GM23338 (cell line): ENCODE measurements at regions not wholly inside any gene's neighbourhood (a gene's known extent, or its start where the extent isn't known, plus 50 kb on each side); places are given as distances from the start of the nearest gene placed in this dataset.

ENCODE experiments used
- ATAC-seq: fragments of 200-7000 bp; cut with Tn5 transposase; 3 replicates; pipeline ENCODE4 v1.9.1; 2020
- DNase-seq: peaks from one replicate; pipeline ENCODE4 v3.0.0-alpha.2; 2015; ENCODE audit warnings: low spot score
- H2AFZ ChIP-seq: fragments of 200-600 bp; sonication (generic); 2 replicates; pipeline ENCODE4 v1.8.0; 2016; ENCODE audit warnings: antibody characterized with exemption, mild to moderate bottlenecking, moderate library complexity
- H3F3A ChIP-seq: fragments of 200-600 bp; sonication (generic); replicated peaks from 2 replicates; pipeline ENCODE4 v1.8.0; 2017; ENCODE audit warnings: antibody characterized with exemption, mixed run types, low read depth
- H3K27ac ChIP-seq: fragments of 200-600 bp; sonication (generic); 2 replicates; pipeline ENCODE4 v1.6.1; 2016; ENCODE audit warnings: low read depth
- H3K27me3 ChIP-seq: fragments of 200-600 bp; sonication (generic); 2 replicates; pipeline ENCODE4 v1.8.0; 2016; ENCODE audit warnings: mild to moderate bottlenecking, mixed run types, moderate library complexity; ENCODE audit not compliant: insufficient read depth
- H3K36me3 ChIP-seq: fragments of 200-600 bp; sonication (generic); 2 replicates; pipeline ENCODE4 v1.8.0; 2016; ENCODE audit warnings: mild to moderate bottlenecking; ENCODE audit not compliant: insufficient read depth
- H3K4me1 ChIP-seq: fragments of 200-600 bp; sonication (generic); 2 replicates; pipeline ENCODE4 v1.8.0; 2016; ENCODE audit warnings: mild to moderate bottlenecking, moderate library complexity; ENCODE audit not compliant: insufficient read depth
- H3K4me2 ChIP-seq: fragments of 200-600 bp; sonication (generic); 2 replicates; pipeline ENCODE4 v1.7.1; 2017; ENCODE audit warnings: mixed run types
- H3K4me3 ChIP-seq: fragments of 200-600 bp; sonication (generic); 2 replicates; pipeline ENCODE4 v1.6.1; 2016; ENCODE audit warnings: mixed run types
- H3K79me2 ChIP-seq: fragments of 200-600 bp; sonication (generic); replicated peaks from 2 replicates; pipeline ENCODE4 v1.8.0; 2017; ENCODE audit warnings: mild to moderate bottlenecking; ENCODE audit not compliant: insufficient read depth
- H3K9me2 ChIP-seq: fragments of 200-600 bp; sonication (generic); 2 replicates; pipeline ENCODE4 v1.8.0; 2017; ENCODE audit not compliant: insufficient read depth
- H4K20me1 ChIP-seq: fragments of 200-600 bp; sonication (generic); replicated peaks from 2 replicates; pipeline ENCODE4 v1.8.0; 2017; ENCODE audit warnings: mild to moderate bottlenecking; ENCODE audit not compliant: insufficient read depth
- H3K27ac Mint-ChIP-seq: 2 replicates; pipeline ENCODE4 v1.8.0; 2020; ENCODE audit warnings: inconsistent platforms, mild to moderate bottlenecking, moderate library complexity, mixed read lengths
- H3K27me3 Mint-ChIP-seq: 3 replicates; pipeline ENCODE4 v1.8.0; 2022; ENCODE audit warnings: low read depth, mild to moderate bottlenecking, moderate library complexity, mixed read lengths, inconsistent platforms; ENCODE audit not compliant: insufficient read depth, poor library complexity
- H3K36me3 Mint-ChIP-seq: 3 replicates; pipeline ENCODE4 v1.8.0; 2021; ENCODE audit warnings: low read depth, mild to moderate bottlenecking, inconsistent platforms, moderate library complexity, mixed read lengths
- H3K4me1 Mint-ChIP-seq: 3 replicates; pipeline ENCODE4 v1.8.0; 2020; ENCODE audit warnings: mild to moderate bottlenecking, inconsistent platforms, mixed read lengths
- H3K4me3 Mint-ChIP-seq: 3 replicates; pipeline ENCODE4 v1.8.0; 2021; ENCODE audit warnings: moderate library complexity, mild to moderate bottlenecking, inconsistent platforms, mixed read lengths
- H3K9me3 Mint-ChIP-seq: 3 replicates; pipeline ENCODE4 v1.8.0; 2020; ENCODE audit warnings: moderate library complexity, mild to moderate bottlenecking, inconsistent platforms, mixed read lengths
- CREB1 ChIP-seq: fragments of 250-450 bp; sonication (Bioruptor Pico); IDR thresholded peaks from 2 replicates; pipeline ENCODE4 v1.5.0; 2020; ENCODE audit warnings: low read depth, mild to moderate bottlenecking, moderate library complexity
- EZH2 ChIP-seq: fragments of 200-600 bp; sonication (generic); IDR thresholded peaks from one replicate; pipeline ENCODE4 v1.8.0; 2017; ENCODE audit warnings: antibody characterized with exemption, mild to moderate bottlenecking, low read depth; ENCODE audit not compliant: unreplicated experiment
- EZH2phosphoT487 ChIP-seq: fragments of 200-600 bp; sonication (generic); IDR thresholded peaks from one replicate; pipeline ENCODE4 v1.8.1; 2018; ENCODE audit warnings: antibody characterized with exemption; ENCODE audit not compliant: unreplicated experiment
- JUNB ChIP-seq: IDR thresholded peaks from one replicate; pipeline ENCODE4 v1.6.1; 2016; ENCODE audit warnings: antibody characterized with exemption; ENCODE audit not compliant: unreplicated experiment
- NANOG ChIP-seq: IDR thresholded peaks from 2 replicates; pipeline ENCODE4 v1.6.1; 2016; ENCODE audit warnings: antibody characterized with exemption, borderline replicate concordance
- POLR2AphosphoS5 ChIP-seq: IDR thresholded peaks from 2 replicates; pipeline ENCODE4 v1.6.1; 2016; ENCODE audit warnings: antibody characterized with exemption, low read depth
- STAT1 ChIP-seq: IDR thresholded peaks from one replicate; pipeline ENCODE4 v1.6.1; 2016; ENCODE audit warnings: antibody characterized with exemption; ENCODE audit not compliant: unreplicated experiment
- ZNF114 ChIP-seq: fragments of 250-450 bp; sonication (Bioruptor Pico); IDR thresholded peaks from 2 replicates; pipeline ENCODE4 v1.5.0; 2020; ENCODE audit warnings: mild to moderate bottlenecking, moderate library complexity
- ZNF331 ChIP-seq: fragments of 250-450 bp; sonication (Bioruptor Pico); IDR thresholded peaks from 2 replicates; pipeline ENCODE4 v1.5.0; 2020; ENCODE audit warnings: low read depth, mild to moderate bottlenecking, moderate library complexity
- TF ChIP-seq, protein P1 (sequence below): IDR thresholded peaks from one replicate; pipeline ENCODE4 v1.6.1; 2018; ENCODE audit warnings: antibody characterized with exemption; ENCODE audit not compliant: unreplicated experiment
- TF ChIP-seq, protein P2 (sequence below): IDR thresholded peaks from 2 replicates; pipeline ENCODE4 v1.6.1; 2016; ENCODE audit warnings: antibody characterized with exemption
- TF ChIP-seq, protein P3 (sequence below), 2 experiments: fragments of 200-600 bp in 1 of 2; sonication (generic) in 1 of 2; conservative IDR thresholded peaks; 2 replicates each; pipeline versions ENCODE4 v1.5.1 to v1.6.1; 2016 to 2017; ENCODE audit warnings: antibody characterized with exemption in 2 of 2, low read depth in 2 of 2, mild to moderate bottlenecking in 2 of 2, moderate library complexity in 1 of 2
- TF ChIP-seq, protein P4 (sequence below): fragments of 250-450 bp; sonication (Bioruptor Pico); IDR thresholded peaks from 2 replicates; pipeline ENCODE4 v1.5.0; 2020; ENCODE audit warnings: mild to moderate bottlenecking, moderate library complexity

DNA sequence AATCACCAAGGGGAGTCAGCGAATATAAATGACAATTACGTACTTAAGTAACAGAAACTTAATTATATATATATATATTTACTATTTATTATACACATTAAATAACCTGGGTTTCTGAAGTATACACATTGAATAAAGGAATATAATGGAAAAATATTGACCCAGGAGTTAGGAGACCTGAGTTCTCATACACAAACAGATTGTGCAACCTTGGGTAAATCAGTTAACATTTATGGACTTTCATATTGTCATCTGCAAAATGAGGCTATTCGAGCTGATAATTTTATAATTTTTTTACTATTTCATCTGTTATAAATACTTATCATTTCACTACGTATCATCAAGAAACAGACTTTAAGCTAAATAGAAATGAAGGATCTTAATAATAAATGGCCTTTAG, 75.1 kb upstream of the SRRM3 start:
- Histone ChIP-seq H2AFZ (no peak overlapping the region), H3K4me3 (no peak overlapping the region), H3K27ac (no peak overlapping the region), H3K9me2 (no peaks in the 10 kb centered on the region), H3K36me3 (no peaks in the 10 kb centered on the region), H3K79me2 (no peaks in the 10 kb centered on the region), H3K4me1 (no peaks in the 10 kb centered on the region), H3K27me3 (no peaks in the 10 kb centered on the region), H4K20me1 (no peaks in the 10 kb centered on the region; the same call in 1 of the 2 replicates), H3K4me2 (no peak overlapping the region), H3F3A (no peaks in the 10 kb centered on the region)
- Mint-ChIP-seq H3K27me3 (peaks cover 2% of the 10 kb centered on the region), H3K27ac (no peak overlapping the region), H3K36me3 (no peaks in the 10 kb centered on the region), H3K4me3 (no peak overlapping the region), H3K4me1 (no peaks in the 10 kb centered on the region; the same call in 2 of the 3 replicates), H3K9me3 (no peaks in the 10 kb centered on the region)
- DNase-seq (no peak), ATAC-seq (no peak)
- TF ChIP-seq, protein P1, sequence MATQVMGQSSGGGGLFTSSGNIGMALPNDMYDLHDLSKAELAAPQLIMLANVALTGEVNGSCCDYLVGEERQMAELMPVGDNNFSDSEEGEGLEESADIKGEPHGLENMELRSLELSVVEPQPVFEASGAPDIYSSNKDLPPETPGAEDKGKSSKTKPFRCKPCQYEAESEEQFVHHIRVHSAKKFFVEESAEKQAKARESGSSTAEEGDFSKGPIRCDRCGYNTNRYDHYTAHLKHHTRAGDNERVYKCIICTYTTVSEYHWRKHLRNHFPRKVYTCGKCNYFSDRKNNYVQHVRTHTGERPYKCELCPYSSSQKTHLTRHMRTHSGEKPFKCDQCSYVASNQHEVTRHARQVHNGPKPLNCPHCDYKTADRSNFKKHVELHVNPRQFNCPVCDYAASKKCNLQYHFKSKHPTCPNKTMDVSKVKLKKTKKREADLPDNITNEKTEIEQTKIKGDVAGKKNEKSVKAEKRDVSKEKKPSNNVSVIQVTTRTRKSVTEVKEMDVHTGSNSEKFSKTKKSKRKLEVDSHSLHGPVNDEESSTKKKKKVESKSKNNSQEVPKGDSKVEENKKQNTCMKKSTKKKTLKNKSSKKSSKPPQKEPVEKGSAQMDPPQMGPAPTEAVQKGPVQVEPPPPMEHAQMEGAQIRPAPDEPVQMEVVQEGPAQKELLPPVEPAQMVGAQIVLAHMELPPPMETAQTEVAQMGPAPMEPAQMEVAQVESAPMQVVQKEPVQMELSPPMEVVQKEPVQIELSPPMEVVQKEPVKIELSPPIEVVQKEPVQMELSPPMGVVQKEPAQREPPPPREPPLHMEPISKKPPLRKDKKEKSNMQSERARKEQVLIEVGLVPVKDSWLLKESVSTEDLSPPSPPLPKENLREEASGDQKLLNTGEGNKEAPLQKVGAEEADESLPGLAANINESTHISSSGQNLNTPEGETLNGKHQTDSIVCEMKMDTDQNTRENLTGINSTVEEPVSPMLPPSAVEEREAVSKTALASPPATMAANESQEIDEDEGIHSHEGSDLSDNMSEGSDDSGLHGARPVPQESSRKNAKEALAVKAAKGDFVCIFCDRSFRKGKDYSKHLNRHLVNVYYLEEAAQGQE, result no peak
- TF ChIP-seq, protein P2, sequence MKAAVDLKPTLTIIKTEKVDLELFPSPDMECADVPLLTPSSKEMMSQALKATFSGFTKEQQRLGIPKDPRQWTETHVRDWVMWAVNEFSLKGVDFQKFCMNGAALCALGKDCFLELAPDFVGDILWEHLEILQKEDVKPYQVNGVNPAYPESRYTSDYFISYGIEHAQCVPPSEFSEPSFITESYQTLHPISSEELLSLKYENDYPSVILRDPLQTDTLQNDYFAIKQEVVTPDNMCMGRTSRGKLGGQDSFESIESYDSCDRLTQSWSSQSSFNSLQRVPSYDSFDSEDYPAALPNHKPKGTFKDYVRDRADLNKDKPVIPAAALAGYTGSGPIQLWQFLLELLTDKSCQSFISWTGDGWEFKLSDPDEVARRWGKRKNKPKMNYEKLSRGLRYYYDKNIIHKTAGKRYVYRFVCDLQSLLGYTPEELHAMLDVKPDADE, result no peak
- TF ChIP-seq EZH2 (no peak), STAT1 (no peak), ZNF331 (no peak), ZNF114 (CRISPR knock-in tag) (no peak), POLR2AphosphoS5 (no peak), JUNB (no peak), CREB1 (CRISPR knock-in tag) (no peak), EZH2phosphoT487 (no peak), NANOG (no peak)
- TF ChIP-seq, protein P3, sequence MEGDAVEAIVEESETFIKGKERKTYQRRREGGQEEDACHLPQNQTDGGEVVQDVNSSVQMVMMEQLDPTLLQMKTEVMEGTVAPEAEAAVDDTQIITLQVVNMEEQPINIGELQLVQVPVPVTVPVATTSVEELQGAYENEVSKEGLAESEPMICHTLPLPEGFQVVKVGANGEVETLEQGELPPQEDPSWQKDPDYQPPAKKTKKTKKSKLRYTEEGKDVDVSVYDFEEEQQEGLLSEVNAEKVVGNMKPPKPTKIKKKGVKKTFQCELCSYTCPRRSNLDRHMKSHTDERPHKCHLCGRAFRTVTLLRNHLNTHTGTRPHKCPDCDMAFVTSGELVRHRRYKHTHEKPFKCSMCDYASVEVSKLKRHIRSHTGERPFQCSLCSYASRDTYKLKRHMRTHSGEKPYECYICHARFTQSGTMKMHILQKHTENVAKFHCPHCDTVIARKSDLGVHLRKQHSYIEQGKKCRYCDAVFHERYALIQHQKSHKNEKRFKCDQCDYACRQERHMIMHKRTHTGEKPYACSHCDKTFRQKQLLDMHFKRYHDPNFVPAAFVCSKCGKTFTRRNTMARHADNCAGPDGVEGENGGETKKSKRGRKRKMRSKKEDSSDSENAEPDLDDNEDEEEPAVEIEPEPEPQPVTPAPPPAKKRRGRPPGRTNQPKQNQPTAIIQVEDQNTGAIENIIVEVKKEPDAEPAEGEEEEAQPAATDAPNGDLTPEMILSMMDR (conservative IDR thresholded peaks at IDR 0.05; ENCODE audit: low read depth in 2 of 2), result no peak
- TF ChIP-seq, protein P4, sequence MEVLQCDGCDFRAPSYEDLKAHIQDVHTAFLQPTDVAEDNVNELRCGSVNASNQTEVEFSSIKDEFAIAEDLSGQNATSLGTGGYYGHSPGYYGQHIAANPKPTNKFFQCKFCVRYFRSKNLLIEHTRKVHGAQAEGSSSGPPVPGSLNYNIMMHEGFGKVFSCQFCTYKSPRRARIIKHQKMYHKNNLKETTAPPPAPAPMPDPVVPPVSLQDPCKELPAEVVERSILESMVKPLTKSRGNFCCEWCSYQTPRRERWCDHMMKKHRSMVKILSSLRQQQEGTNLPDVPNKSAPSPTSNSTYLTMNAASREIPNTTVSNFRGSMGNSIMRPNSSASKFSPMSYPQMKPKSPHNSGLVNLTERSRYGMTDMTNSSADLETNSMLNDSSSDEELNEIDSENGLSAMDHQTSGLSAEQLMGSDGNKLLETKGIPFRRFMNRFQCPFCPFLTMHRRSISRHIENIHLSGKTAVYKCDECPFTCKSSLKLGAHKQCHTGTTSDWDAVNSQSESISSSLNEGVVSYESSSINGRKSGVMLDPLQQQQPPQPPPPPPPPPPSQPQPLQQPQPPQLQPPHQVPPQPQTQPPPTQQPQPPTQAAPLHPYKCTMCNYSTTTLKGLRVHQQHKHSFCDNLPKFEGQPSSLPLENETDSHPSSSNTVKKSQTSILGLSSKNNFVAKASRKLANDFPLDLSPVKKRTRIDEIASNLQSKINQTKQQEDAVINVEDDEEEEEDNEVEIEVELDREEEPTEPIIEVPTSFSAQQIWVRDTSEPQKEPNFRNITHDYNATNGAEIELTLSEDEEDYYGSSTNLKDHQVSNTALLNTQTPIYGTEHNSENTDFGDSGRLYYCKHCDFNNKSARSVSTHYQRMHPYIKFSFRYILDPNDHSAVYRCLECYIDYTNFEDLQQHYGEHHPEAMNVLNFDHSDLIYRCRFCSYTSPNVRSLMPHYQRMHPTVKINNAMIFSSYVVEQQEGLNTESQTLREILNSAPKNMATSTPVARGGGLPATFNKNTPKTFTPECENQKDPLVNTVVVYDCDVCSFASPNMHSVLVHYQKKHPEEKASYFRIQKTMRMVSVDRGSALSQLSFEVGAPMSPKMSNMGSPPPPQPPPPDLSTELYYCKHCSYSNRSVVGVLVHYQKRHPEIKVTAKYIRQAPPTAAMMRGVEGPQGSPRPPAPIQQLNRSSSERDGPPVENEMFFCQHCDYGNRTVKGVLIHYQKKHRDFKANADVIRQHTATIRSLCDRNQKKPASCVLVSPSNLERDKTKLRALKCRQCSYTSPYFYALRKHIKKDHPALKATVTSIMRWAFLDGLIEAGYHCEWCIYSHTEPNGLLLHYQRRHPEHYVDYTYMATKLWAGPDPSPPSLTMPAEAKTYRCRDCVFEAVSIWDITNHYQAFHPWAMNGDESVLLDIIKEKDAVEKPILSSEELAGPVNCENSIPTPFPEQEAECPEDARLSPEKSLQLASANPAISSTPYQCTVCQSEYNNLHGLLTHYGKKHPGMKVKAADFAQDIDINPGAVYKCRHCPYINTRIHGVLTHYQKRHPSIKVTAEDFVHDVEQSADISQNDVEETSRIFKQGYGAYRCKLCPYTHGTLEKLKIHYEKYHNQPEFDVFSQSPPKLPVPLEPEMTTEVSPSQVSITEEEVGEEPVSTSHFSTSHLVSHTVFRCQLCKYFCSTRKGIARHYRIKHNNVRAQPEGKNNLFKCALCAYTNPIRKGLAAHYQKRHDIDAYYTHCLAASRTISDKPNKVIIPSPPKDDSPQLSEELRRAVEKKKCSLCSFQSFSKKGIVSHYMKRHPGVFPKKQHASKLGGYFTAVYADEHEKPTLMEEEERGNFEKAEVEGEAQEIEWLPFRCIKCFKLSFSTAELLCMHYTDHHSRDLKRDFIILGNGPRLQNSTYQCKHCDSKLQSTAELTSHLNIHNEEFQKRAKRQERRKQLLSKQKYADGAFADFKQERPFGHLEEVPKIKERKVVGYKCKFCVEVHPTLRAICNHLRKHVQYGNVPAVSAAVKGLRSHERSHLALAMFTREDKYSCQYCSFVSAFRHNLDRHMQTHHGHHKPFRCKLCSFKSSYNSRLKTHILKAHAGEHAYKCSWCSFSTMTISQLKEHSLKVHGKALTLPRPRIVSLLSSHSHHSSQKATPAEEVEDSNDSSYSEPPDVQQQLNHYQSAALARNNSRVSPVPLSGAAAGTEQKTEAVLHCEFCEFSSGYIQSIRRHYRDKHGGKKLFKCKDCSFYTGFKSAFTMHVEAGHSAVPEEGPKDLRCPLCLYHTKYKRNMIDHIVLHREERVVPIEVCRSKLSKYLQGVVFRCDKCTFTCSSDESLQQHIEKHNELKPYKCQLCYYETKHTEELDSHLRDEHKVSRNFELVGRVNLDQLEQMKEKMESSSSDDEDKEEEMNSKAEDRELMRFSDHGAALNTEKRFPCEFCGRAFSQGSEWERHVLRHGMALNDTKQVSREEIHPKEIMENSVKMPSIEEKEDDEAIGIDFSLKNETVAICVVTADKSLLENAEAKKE (CRISPR knock-in tag), result no peak
